ENCODE measurements at regions not wholly inside any gene's neighbourhood (a gene's known extent, or its start where the extent isn't known, plus 50 kb on each side); places are given as distances from the start of the nearest gene placed in this dataset.

DNA sequence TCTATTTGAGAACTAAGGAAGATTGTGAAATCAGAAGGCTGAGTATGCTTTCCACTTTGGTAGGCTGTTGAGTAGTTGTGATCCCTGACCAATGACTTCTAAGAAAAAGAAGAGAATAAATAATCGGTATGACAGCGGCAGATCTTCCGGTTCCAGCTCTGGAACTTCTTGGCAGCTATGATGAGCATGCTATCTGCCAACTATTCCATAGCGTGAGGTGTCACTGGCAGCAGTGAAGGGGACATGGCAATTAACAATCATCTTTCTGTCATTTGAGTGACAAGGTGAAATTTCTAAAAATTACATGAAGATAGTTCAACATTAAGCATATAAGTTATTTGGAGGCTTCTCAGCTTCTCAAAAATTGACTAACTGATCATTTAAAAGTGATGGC, 140.1 kb upstream of the NETO1 start:
- TF ChIP-seq, protein P1, sequence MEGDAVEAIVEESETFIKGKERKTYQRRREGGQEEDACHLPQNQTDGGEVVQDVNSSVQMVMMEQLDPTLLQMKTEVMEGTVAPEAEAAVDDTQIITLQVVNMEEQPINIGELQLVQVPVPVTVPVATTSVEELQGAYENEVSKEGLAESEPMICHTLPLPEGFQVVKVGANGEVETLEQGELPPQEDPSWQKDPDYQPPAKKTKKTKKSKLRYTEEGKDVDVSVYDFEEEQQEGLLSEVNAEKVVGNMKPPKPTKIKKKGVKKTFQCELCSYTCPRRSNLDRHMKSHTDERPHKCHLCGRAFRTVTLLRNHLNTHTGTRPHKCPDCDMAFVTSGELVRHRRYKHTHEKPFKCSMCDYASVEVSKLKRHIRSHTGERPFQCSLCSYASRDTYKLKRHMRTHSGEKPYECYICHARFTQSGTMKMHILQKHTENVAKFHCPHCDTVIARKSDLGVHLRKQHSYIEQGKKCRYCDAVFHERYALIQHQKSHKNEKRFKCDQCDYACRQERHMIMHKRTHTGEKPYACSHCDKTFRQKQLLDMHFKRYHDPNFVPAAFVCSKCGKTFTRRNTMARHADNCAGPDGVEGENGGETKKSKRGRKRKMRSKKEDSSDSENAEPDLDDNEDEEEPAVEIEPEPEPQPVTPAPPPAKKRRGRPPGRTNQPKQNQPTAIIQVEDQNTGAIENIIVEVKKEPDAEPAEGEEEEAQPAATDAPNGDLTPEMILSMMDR (IDR thresholded peaks at IDR 0.05) = no peak
- no peak for TF ChIP-seq ZFX (IDR thresholded peaks at IDR 0.05; ENCODE audit: borderline replicate concordance)

Data from 22Rv1 (cell line).